Osteoblast (primary cell): ENCODE measurements at regions not wholly inside any gene's neighbourhood (a gene's known extent, or its start where the extent isn't known, plus 50 kb on each side); places are given as distances from the start of the nearest gene placed in this dataset.
"Not testable (repeated sequence)": the region's sequence is repeated elsewhere in the genome, so short reads cannot be mapped to it uniquely, and the experiment has no call there.

Experiments
- DNase-seq: peaks from one replicate; pipeline ENCODE4 v3.0.0; 2011; ENCODE audit warnings: low spot score, mixed read lengths; ENCODE audit not compliant: insufficient read length; ENCODE audit errors: missing footprints
- H2AFZ ChIP-seq: 2 replicates; pipeline ENCODE4 v1.6.0; 2011; ENCODE audit warnings: mild to moderate bottlenecking, low read length
- H3K27ac ChIP-seq: 2 replicates; pipeline ENCODE4 v1.5.1; 2011; ENCODE audit warnings: mild to moderate bottlenecking, low read depth, low read length, moderate library complexity
- H3K27me3 ChIP-seq: 2 replicates; pipeline ENCODE4 v1.6.0; 2012; ENCODE audit warnings: mild to moderate bottlenecking, control low read depth, inconsistent platforms, low read length, moderate library complexity; ENCODE audit not compliant: insufficient read depth
- H3K36me3 ChIP-seq: 2 replicates; pipeline ENCODE4 v1.5.1; 2011; ENCODE audit warnings: mild to moderate bottlenecking, low read length, control low read depth, moderate library complexity; ENCODE audit not compliant: insufficient read depth
- H3K4me1 ChIP-seq: 2 replicates; pipeline ENCODE4 v1.5.1; 2011; ENCODE audit warnings: mild to moderate bottlenecking, low read length, control low read depth, moderate library complexity; ENCODE audit not compliant: insufficient read depth
- H3K4me2 ChIP-seq: 2 replicates; pipeline ENCODE4 v1.6.0; 2011; ENCODE audit warnings: mild to moderate bottlenecking, low read length; ENCODE audit not compliant: insufficient read depth
- H3K4me3 ChIP-seq: fragments of 200-600 bp; sonication (generic); 3 replicates; pipeline ENCODE4 v1.5.1; 2012; ENCODE audit warnings: mild to moderate bottlenecking, low read length, inconsistent platforms; ENCODE audit not compliant: insufficient read depth
- H3K79me2 ChIP-seq: 2 replicates; pipeline ENCODE4 v1.6.0; 2012; ENCODE audit warnings: mild to moderate bottlenecking, low read length, control low read depth, inconsistent platforms; ENCODE audit not compliant: insufficient read depth
- H3K9me3 ChIP-seq: 2 replicates; pipeline ENCODE4 v1.5.1; 2011; ENCODE audit warnings: low read depth, low read length, control low read depth
- H4K20me1 ChIP-seq: 2 replicates; pipeline ENCODE4 v1.6.0; 2012; ENCODE audit warnings: mild to moderate bottlenecking, low read length, control low read depth; ENCODE audit not compliant: insufficient read depth
- CTCF ChIP-seq: IDR thresholded peaks from 2 replicates; pipeline ENCODE4 v1.5.1; 2011; ENCODE audit warnings: mild to moderate bottlenecking, low read depth, low read length, moderate library complexity; ENCODE audit errors: extremely low read depth

GRCh38 chr14:106235356-106236159, 709.2 kb downstream of the TMEM121 start:
- no peak overlapping the region for H3K4me2 ChIP-seq
- no peak overlapping the region for H3K4me3 ChIP-seq
- H2AFZ ChIP-seq = no peak overlapping the region
- no peak for DNase-seq
- no peaks in the 10 kb centered on the region for H3K36me3 ChIP-seq
- no peaks in the 10 kb centered on the region for H3K4me1 ChIP-seq
- no peaks in the 10 kb centered on the region for H3K27me3 ChIP-seq
- no peaks in the 10 kb centered on the region for H3K79me2 ChIP-seq
- no peak for TF ChIP-seq CTCF
- H3K27ac ChIP-seq = no peak overlapping the region
- H3K9me3 ChIP-seq = no peaks in the 10 kb centered on the region
- no peaks in the 10 kb centered on the region for H4K20me1 ChIP-seq

GRCh38 chr14:106248321-106249192, 722.2 kb downstream of the TMEM121 start:
- Histone ChIP-seq H3K36me3 (no peaks in the 10 kb centered on the region), H2AFZ (no peak overlapping the region), H3K79me2 (no peaks in the 10 kb centered on the region), H3K9me3 (no peaks in the 10 kb centered on the region), H4K20me1 (no peaks in the 10 kb centered on the region), H3K4me2 (no peak overlapping the region), H3K27me3 (no peaks in the 10 kb centered on the region), H3K4me1 (no peaks in the 10 kb centered on the region), H3K27ac (no peak overlapping the region), H3K4me3 (no peak overlapping the region)
- no peak for TF ChIP-seq CTCF
- DNase-seq = no peak

- not testable (repeated sequence) for H3K9me3 ChIP-seq, H3K27ac ChIP-seq, H3K36me3 ChIP-seq, DNase-seq, H3K79me2 ChIP-seq, H3K27me3 ChIP-seq, H3K4me1 ChIP-seq, H3K4me3 ChIP-seq, H2AFZ ChIP-seq, H4K20me1 ChIP-seq, H3K4me2 ChIP-seq
Measured at GRCh38 chr14:106253995-106254394, 727.6 kb downstream of the TMEM121 start.

- not testable (repeated sequence) for H2AFZ ChIP-seq, H3K4me1 ChIP-seq, H3K9me3 ChIP-seq, H3K27me3 ChIP-seq, H3K4me2 ChIP-seq, H3K36me3 ChIP-seq, H3K27ac ChIP-seq, H3K79me2 ChIP-seq, DNase-seq, H4K20me1 ChIP-seq, H3K4me3 ChIP-seq
- TF ChIP-seq CTCF = peak; percentile 28
Measured at GRCh38 chr14:106257569-106257994, 731.2 kb downstream of the TMEM121 start.
